ENCODE measurements at regions not wholly inside any gene's neighbourhood (a gene's known extent, or its start where the extent isn't known, plus 50 kb on each side); places are given as distances from the start of the nearest gene placed in this dataset.

DNA sequence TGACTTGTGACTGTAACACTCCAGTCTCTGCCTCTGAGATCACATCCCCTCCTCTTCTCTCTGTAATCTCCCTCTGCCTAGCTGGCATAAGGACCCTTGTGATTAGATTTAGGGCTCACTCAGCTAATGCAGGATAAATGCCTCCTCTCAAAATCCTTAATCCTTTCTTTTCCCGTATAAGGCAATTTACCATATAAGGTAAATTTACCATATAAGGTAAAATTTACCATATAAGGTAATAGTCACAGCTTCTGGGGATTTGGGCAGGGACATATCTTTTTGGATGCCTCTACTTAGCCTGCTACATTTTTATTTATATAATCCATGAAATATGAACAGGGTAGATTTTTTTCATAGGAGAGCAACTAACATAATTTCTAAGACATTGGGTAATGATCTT lies 318.0 kb upstream of the PUM3 start:
- no peaks in the 10 kb centered on the region for H3K79me1 ChIP-seq (ENCODE audit: insufficient read depth, low read depth, low read length, poor library complexity, severe bottlenecking)
- Mint-ChIP-seq H3K36me3 (ENCODE audit: insufficient read depth in 1 of 3, low read depth in 3 of 3) (peaks cover 0 to 4% (median 0%) of the 10 kb centered on the region in 3 experiments; a peak in 1 of 7 replicates), H3K9me3 (peaks cover 0 to 4% of the 10 kb centered on the region in 2 experiments; a peak in 2 of 5 replicates), H3K27me3 (ENCODE audit: low read depth) (no peaks in the 10 kb centered on the region), H3K27ac (no peak overlapping the region), H3K4me3 (no peak overlapping the region), H3K4me1 (no peaks in the 10 kb centered on the region)
- WGBS (ENCODE audit: extremely low coverage, insufficient read length, low lambda C conversion rate): no CpG with 5 or more reads among the region's 1 CpG
- H3K4me2 ChIP-seq (ENCODE audit: insufficient read depth, insufficient read length, low read length): no peak overlapping the region
- no peak overlapping the region for H3K23ac ChIP-seq (ENCODE audit: insufficient read length, low read depth, low read length)
- no peak overlapping the region for H4K5ac ChIP-seq (ENCODE audit: insufficient read length, low read depth, low read length)
- H2AK5ac ChIP-seq (ENCODE audit: insufficient read length, low read length): no peak overlapping the region
- no peak overlapping the region for H2BK20ac ChIP-seq (ENCODE audit: low read depth, low read length, poor library complexity, severe bottlenecking)
- no peak for TF ChIP-seq CTCF (conservative IDR thresholded peaks at IDR 0.05)
- no peaks in the 10 kb centered on the region for H3K23me2 ChIP-seq (ENCODE audit: insufficient read length, low read depth, low read length, poor library complexity, severe bottlenecking)
- no peak overlapping the region for H2BK120ac ChIP-seq (ENCODE audit: low read depth, low read length, poor library complexity, severe bottlenecking)
- no peak overlapping the region for H2BK12ac ChIP-seq (ENCODE audit: insufficient read length, low read depth, low read length)
- H3K4me1 ChIP-seq (ENCODE audit: insufficient read depth, low read length): no peaks in the 10 kb centered on the region
- no peak overlapping the region for H4K91ac ChIP-seq (ENCODE audit: insufficient read length, low read depth, low read length)
- H3K9ac ChIP-seq (ENCODE audit: extremely low read depth, insufficient read length, low read length): no peak overlapping the region
- H2BK15ac ChIP-seq (ENCODE audit: low read depth, low read length): no peak overlapping the region
- no peak overlapping the region for H3K27ac ChIP-seq (ENCODE audit: insufficient read length, low read depth, low read length)
- no peaks in the 10 kb centered on the region for H4K20me1 ChIP-seq (ENCODE audit: control insufficient read depth, insufficient read depth, insufficient read length)
- H2AFZ ChIP-seq (ENCODE audit: low read length): no peak overlapping the region
- DNase-seq: no peak
- no peak overlapping the region for H3K56ac ChIP-seq (ENCODE audit: insufficient read length, low read depth, low read length)
- H3T11ph ChIP-seq (ENCODE audit: low read length): no peak overlapping the region
- no peak overlapping the region for H3K14ac ChIP-seq (ENCODE audit: insufficient read depth, low read length)
- H3K79me2 ChIP-seq (ENCODE audit: insufficient read depth, low read length): no peaks in the 10 kb centered on the region
- H3K18ac ChIP-seq (ENCODE audit: insufficient read length, low read depth, low read length): no peak overlapping the region
- no peaks in the 10 kb centered on the region for H3K9me3 ChIP-seq (ENCODE audit: control insufficient read depth, low read depth, low read length)
- no peak overlapping the region for H2BK5ac ChIP-seq (ENCODE audit: insufficient read length, low read length)
- no peak overlapping the region for H3K4ac ChIP-seq (ENCODE audit: low read depth, low read length)
- no peak overlapping the region for H4K8ac ChIP-seq (replicated peaks; ENCODE audit: insufficient read length, low read depth, low read length)
- no peaks in the 10 kb centered on the region for H3K27me3 ChIP-seq (ENCODE audit: insufficient read depth, low read length)
